Heart left ventricle (tissue), 16 donors: ENCODE measurements at regions not wholly inside any gene's neighbourhood (a gene's known extent, or its start where the extent isn't known, plus 50 kb on each side); places are given as distances from the start of the nearest gene placed in this dataset.
A peak's percentile ranks its signal among the peaks of the same experiment; 100 is the strongest.

Experiments used
- ATAC-seq, 4 donors: fragments of 200-7000 bp; cut with Tn5 transposase; one replicate each; pipeline ENCODE4 v1.9.1; 2020 to 2022; ENCODE audit warnings: moderate library complexity in 4 of 4, mild to moderate bottlenecking in 3 of 4, moderate number of reproducible peaks in 1 of 4
- DNase-seq, 5 donors: peaks; one replicate each; pipeline ENCODE4 v3.0.0-alpha.2; 2020
- H3K27ac ChIP-seq, 12 donors: fragments of 200-600 bp; sonication (generic) in 4 of 12; one replicate each; pipeline versions ENCODE4 v1.5.0 to v1.8.0; 2016 to 2022; ENCODE audit warnings: mild to moderate bottlenecking in 2 of 12
- H3K27me3 ChIP-seq, 9 donors: fragments of 200-600 bp; sonication (generic) in 2 of 9; one replicate each; pipeline versions ENCODE4 v1.5.1 to v1.8.0; 2016 to 2022; ENCODE audit warnings: mild to moderate bottlenecking in 3 of 9
- H3K36me3 ChIP-seq, 9 donors: fragments of 200-600 bp; sonication (generic) in 2 of 9; one replicate each; pipeline versions ENCODE4 v1.5.0 to v1.8.0; 2018 to 2022; ENCODE audit warnings: mild to moderate bottlenecking in 2 of 9
- H3K4me1 ChIP-seq, 12 donors: fragments of 200-600 bp; sonication (generic) in 4 of 12; one replicate each; pipeline versions ENCODE4 v1.5.0 to v1.8.0; 2016 to 2022; ENCODE audit warnings: mild to moderate bottlenecking in 3 of 12
- H3K4me3 ChIP-seq, 12 donors: fragments of 200-600 bp; sonication (generic) in 4 of 12; one replicate each; pipeline versions ENCODE4 v1.5.0 to v1.8.0; 2017 to 2022; ENCODE audit warnings: mild to moderate bottlenecking in 9 of 12, moderate library complexity in 4 of 12
- H3K9me3 ChIP-seq, 12 donors: fragments of 200-600 bp; sonication (generic) in 4 of 12; one replicate each; pipeline versions ENCODE4 v1.5.0 to v1.8.0; 2016 to 2022; ENCODE audit warnings: mild to moderate bottlenecking in 1 of 12
- POLR2A ChIP-seq, 2 donors: fragments of 450-650 bp; IDR thresholded peaks; one replicate each; pipeline ENCODE4 v1.6.1; 2017; ENCODE audit warnings: antibody characterized with exemption in 2 of 2, mild to moderate bottlenecking in 2 of 2, moderate library complexity in 2 of 2
- WGBS, 4 donors: extraction: QIAGEN DNeasy Blood & Tissue Kit in 2 of 4; methylation state at CpG; one replicate each; pipeline versions ENCODE4 v1.1.5 to v1.1.7; 2013 to 2018; 5-methylcytosine and 5-hydroxymethylcytosine counted together
- intact Hi-C, 10 donors: fragments of 100-400 bp; cut with DNase I; formaldehyde crosslinking; loops; one replicate each; pipeline versions ENCODE4 v1.11.1 to v1.14.2; 2022
- TF ChIP-seq, protein P1 (sequence below), 12 donors: fragments of 200-600 bp; sonication (generic) in 4 of 12; IDR thresholded peaks; one replicate each; pipeline versions ENCODE4 v1.5.0 to v1.8.0; 2018 to 2022; ENCODE audit warnings: antibody characterized with exemption in 12 of 12, mild to moderate bottlenecking in 5 of 12
- donor health status: ischemic (EF 13 %, LVEDD 7.1; RV severe dilation, severe dysfunction).
- donor health status: healthy with polysubstance abuse.
- donor health status: DM: no; HTN: yes; CAD: no.
- donor health status: DM: no; HTN: no; CAD: no.
- donor health status: ischemic (EF 25% LVEDD 6.9; RV normal size, moderate dysfunction).
- donor health status: ischemic (EF 25% LVEDD 5.7; RV mildly dilated, moderate dysfunction).
- donor health status: healthy.
- donor health status: DM: yes; HTN: yes; CAD: no.
- donor health status: ischemic (EF 35%, LVEDD 5.7; RV mildly dilated, moderate dysfunction).
- donor health status: nonischemic (EF 11% LVEDD 7.7; RV severe dilation, severe dysfunction).
- donor health status: DM: yes; HTN: yes; CAD: no.
- donor health status: PGD.
- donor health status: ischemic (EF 29% LVEDD 5.4; RV normal size, mild dysfunction).
- donor health status: nonischemic (EF 23%, LVEDD 6.1; RV moderate dilation, normal function).

DNA sequence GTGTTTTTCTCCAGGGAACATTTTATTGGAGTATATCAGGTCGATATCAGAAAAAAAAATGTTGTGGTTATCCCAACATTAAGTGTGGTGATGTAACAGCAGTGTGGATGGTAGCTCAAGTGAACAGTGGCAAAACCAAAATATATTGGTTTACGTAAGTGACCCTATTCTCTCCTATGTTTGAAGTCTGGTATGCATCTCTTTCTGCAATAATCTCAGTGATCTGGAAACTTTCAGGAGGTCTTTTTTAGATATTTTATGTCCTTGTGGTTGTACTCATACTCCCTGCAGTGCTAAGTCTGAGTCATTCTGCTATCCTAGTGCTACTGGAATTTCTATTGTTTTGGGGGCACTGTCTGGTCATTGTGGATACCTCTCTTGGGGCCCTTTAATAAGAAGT is 137.9 kb downstream of the SNRPN start:
- ATAC-seq (no peak), DNase-seq (no peak)
- intact Hi-C loops: no loop called here
- peaks cover 0 to 98% (median 86%) of the 10 kb centered on the region in 9 donors for H3K36me3 ChIP-seq
- H3K4me1 ChIP-seq: peaks cover 0 to 6% (median 0%) of the 10 kb centered on the region in 12 donors
- H3K4me3 ChIP-seq: no peak overlapping the region
- WGBS, 4 donors: 84 to 85% (median 85%) methylated on average over 2 of the region's 2 CpGs
- H3K27ac ChIP-seq: peak overlapping the region in 3 of 12 donors; percentile 18 to 60 (median 46)
- peaks cover 0 to 99% (median 68%) of the 10 kb centered on the region in 12 donors for H3K9me3 ChIP-seq
- no peaks in the 10 kb centered on the region for H3K27me3 ChIP-seq
- TF ChIP-seq, protein P1, sequence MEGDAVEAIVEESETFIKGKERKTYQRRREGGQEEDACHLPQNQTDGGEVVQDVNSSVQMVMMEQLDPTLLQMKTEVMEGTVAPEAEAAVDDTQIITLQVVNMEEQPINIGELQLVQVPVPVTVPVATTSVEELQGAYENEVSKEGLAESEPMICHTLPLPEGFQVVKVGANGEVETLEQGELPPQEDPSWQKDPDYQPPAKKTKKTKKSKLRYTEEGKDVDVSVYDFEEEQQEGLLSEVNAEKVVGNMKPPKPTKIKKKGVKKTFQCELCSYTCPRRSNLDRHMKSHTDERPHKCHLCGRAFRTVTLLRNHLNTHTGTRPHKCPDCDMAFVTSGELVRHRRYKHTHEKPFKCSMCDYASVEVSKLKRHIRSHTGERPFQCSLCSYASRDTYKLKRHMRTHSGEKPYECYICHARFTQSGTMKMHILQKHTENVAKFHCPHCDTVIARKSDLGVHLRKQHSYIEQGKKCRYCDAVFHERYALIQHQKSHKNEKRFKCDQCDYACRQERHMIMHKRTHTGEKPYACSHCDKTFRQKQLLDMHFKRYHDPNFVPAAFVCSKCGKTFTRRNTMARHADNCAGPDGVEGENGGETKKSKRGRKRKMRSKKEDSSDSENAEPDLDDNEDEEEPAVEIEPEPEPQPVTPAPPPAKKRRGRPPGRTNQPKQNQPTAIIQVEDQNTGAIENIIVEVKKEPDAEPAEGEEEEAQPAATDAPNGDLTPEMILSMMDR (IDR thresholded peaks at IDR 0.05): no peak
- TF ChIP-seq POLR2A (IDR thresholded peaks at IDR 0.05): no peak

DNA sequence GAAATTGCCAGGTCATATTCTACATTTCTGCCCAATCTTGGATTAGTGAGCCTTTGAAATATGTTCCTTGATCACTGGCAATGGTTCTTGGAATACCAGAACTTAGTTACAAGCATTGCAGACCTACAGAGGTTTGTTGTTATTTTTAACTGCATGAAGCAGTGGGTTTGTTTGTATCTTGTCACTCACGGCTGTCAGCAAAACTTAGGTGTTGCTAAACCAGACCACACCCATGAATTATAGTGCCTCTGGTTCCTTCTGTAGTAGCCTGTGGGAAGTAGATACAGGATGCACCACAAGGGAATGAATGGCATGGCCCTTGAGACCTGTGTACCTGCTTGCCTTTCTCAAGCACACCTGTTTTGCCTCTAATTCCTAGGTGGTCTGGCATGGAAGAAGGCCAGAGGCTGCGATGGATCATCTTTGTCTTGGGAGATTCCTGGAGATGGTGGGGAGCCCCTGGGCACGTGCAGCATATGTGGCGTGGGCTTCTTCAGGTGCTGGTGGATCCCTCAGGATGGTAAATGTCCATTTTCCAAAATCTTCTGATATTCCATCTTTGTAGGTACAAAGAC is 138.8 kb downstream of the SNRPN start:
- TF ChIP-seq POLR2A (IDR thresholded peaks at IDR 0.05): no peak
- TF ChIP-seq, protein P1 (IDR thresholded peaks at IDR 0.05): no peak
- peak; percentile 25 to 63 (median 38) for ATAC-seq
- DNase-seq: no peak
- Histone ChIP-seq H3K9me3 (peaks cover 0 to 100% (median 64%) of the 10 kb centered on the region in 12 donors), H3K27ac (peak overlapping the region in 2 of 12 donors; percentile 18 to 60), H3K4me1 (peaks cover 0 to 6% (median 0%) of the 10 kb centered on the region in 12 donors), H3K27me3 (no peaks in the 10 kb centered on the region), H3K4me3 (no peak overlapping the region), H3K36me3 (peaks cover 0 to 98% (median 87%) of the 10 kb centered on the region in 9 donors)
- intact Hi-C loops: no loop called here
- 75 to 82% (median 81%) methylated on average over 4 of the region's 4 CpGs for WGBS, 4 donors

DNA sequence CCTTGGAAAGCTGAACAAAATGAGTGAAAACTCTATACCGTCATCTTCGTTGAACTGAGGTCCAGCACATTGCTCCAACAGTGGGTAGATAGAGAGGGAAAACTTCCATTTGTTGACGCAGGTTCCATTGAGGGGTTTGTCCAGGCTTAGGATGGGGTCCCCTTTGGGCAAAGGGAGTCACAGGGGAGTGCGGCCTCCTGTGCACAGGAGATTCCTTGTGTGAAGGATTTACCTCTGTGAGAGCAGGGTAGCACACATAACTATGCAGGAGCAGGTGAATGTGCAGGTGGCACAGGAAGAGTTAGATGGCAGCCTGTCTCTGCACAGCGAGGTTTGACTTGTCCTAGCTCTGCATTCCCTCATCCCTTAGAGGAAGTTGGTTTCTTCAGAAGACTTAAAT is 139.3 kb downstream of the SNRPN start:
- Histone ChIP-seq H3K4me1 (peaks cover 0 to 6% (median 0%) of the 10 kb centered on the region in 12 donors), H3K27me3 (no peaks in the 10 kb centered on the region), H3K9me3 (peaks cover 0 to 100% (median 62%) of the 10 kb centered on the region in 12 donors), H3K4me3 (no peak overlapping the region), H3K36me3 (peaks cover 0 to 98% (median 88%) of the 10 kb centered on the region in 9 donors), H3K27ac (no peak overlapping the region)
- no peak for ATAC-seq
- no peak for TF ChIP-seq POLR2A (IDR thresholded peaks at IDR 0.05)
- TF ChIP-seq, protein P1 (IDR thresholded peaks at IDR 0.05): no peak
- intact Hi-C loops: no loop called here
- WGBS, 4 donors: 81 to 93% (median 88%) methylated on average over 5 of the region's 5 CpGs
- DNase-seq: no peak

DNA sequence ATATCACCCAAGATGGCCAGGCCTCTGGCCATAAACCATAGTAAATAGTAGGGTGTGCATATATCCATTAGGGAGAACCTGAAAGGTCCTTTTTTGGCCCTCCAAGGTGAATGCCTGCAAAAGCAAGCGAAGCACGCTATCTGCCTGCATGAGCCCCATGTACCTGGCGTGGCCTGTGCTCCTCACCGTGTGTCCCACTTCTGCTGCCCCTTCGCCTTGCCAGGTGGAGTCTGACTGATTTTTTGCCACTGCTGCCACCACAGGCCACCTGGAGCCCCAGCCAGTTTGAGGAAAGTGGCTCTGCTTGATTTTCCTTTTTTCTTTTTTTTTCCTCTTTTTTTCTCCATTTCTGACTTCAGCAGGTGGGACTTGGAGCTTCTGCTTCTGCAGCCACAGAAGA is 139.7 kb downstream of the SNRPN start:
- H3K4me3 ChIP-seq: no peak overlapping the region
- intact Hi-C loops: no loop called here
- no peak for TF ChIP-seq POLR2A (IDR thresholded peaks at IDR 0.05)
- TF ChIP-seq, protein P1 (IDR thresholded peaks at IDR 0.05): no peak
- peaks cover 0 to 6% (median 0%) of the 10 kb centered on the region in 12 donors for H3K4me1 ChIP-seq
- H3K9me3 ChIP-seq: peaks cover 0 to 100% (median 62%) of the 10 kb centered on the region in 12 donors
- H3K27me3 ChIP-seq: no peaks in the 10 kb centered on the region
- H3K36me3 ChIP-seq: peaks cover 0 to 99% (median 88%) of the 10 kb centered on the region in 9 donors
- DNase-seq: no peak
- H3K27ac ChIP-seq: no peak overlapping the region
- ATAC-seq: peak in 1 of 4 donors; percentile 7
- 88 to 91% (median 89%) methylated on average over 5 of the region's 5 CpGs for WGBS, 4 donors
